ENCODE measurements at regions not wholly inside any gene's neighbourhood (a gene's known extent, or its start where the extent isn't known, plus 50 kb on each side); places are given as distances from the start of the nearest gene placed in this dataset.
A peak's percentile ranks its signal among the peaks of the same experiment; 100 is the strongest.

- H3K27me3 ChIP-seq (ENCODE audit: control insufficient read depth in 1 of 2, insufficient read depth in 2 of 2, low read length in 2 of 2), result peaks cover 0 to 9% of the 10 kb centered on the region in 2 donors
- peak overlapping the region; percentile 68 to 74 for H3K4me3 ChIP-seq (ENCODE audit: low read depth in 1 of 2, low read length in 2 of 2)
- H3K9me3 ChIP-seq (ENCODE audit: control insufficient read depth in 1 of 2, low read length in 2 of 2), result no peaks in the 10 kb centered on the region
- no peaks in the 10 kb centered on the region for H3K36me3 ChIP-seq (ENCODE audit: control insufficient read depth in 1 of 2, insufficient read depth in 2 of 2, low read length in 2 of 2)
- H3K27ac ChIP-seq (ENCODE audit: low read depth, low read length), result no peak overlapping the region
- H3K4me1 ChIP-seq (ENCODE audit: control insufficient read depth in 1 of 2, insufficient read depth in 2 of 2, low read length in 2 of 2), result peaks cover 0 to 7% of the 10 kb centered on the region in 2 donors
- no peak overlapping the region for H3K9ac ChIP-seq (ENCODE audit: low read depth in 1 of 2, low read length in 2 of 2)
Observed at GRCh38 chrX:134172588-134173259, 64.3 kb upstream of the CCDC160 start.

- H3K27ac ChIP-seq (ENCODE audit: low read depth, low read length), result no peak overlapping the region
- peaks cover 0 to 7% of the 10 kb centered on the region in 2 donors for H3K4me1 ChIP-seq (ENCODE audit: control insufficient read depth in 1 of 2, insufficient read depth in 2 of 2, low read length in 2 of 2)
- no peaks in the 10 kb centered on the region for H3K9me3 ChIP-seq (ENCODE audit: control insufficient read depth in 1 of 2, low read length in 2 of 2)
- H3K27me3 ChIP-seq (ENCODE audit: control insufficient read depth in 1 of 2, insufficient read depth in 2 of 2, low read length in 2 of 2), result peaks cover 0 to 9% of the 10 kb centered on the region in 2 donors
- no peaks in the 10 kb centered on the region for H3K36me3 ChIP-seq (ENCODE audit: control insufficient read depth in 1 of 2, insufficient read depth in 2 of 2, low read length in 2 of 2)
- H3K4me3 ChIP-seq (ENCODE audit: low read depth in 1 of 2, low read length in 2 of 2), result peak overlapping the region; percentile 35 to 57
- no peak overlapping the region for H3K9ac ChIP-seq (ENCODE audit: low read depth in 1 of 2, low read length in 2 of 2)
Observed at GRCh38 chrX:134173541-134174272, 63.3 kb upstream of the CCDC160 start.

GRCh38 chrX:134174273-134174660, 62.7 kb upstream of the CCDC160 start:
- no peak overlapping the region for H3K9ac ChIP-seq (ENCODE audit: low read depth in 1 of 2, low read length in 2 of 2)
- H3K27me3 ChIP-seq (ENCODE audit: control insufficient read depth in 1 of 2, insufficient read depth in 2 of 2, low read length in 2 of 2), result peaks cover 0 to 9% of the 10 kb centered on the region in 2 donors
- H3K4me1 ChIP-seq (ENCODE audit: control insufficient read depth in 1 of 2, insufficient read depth in 2 of 2, low read length in 2 of 2), result peaks cover 0 to 7% of the 10 kb centered on the region in 2 donors
- H3K27ac ChIP-seq (ENCODE audit: low read depth, low read length), result no peak overlapping the region
- H3K9me3 ChIP-seq (ENCODE audit: control insufficient read depth in 1 of 2, low read length in 2 of 2), result no peaks in the 10 kb centered on the region
- no peaks in the 10 kb centered on the region for H3K36me3 ChIP-seq (ENCODE audit: control insufficient read depth in 1 of 2, insufficient read depth in 2 of 2, low read length in 2 of 2)
- no peak overlapping the region for H3K4me3 ChIP-seq (ENCODE audit: low read depth in 1 of 2, low read length in 2 of 2)

GRCh38 chrX:134174859-134175258, 62.1 kb upstream of the CCDC160 start:
- Histone ChIP-seq H3K4me3 (ENCODE audit: low read depth in 1 of 2, low read length in 2 of 2) (no peak overlapping the region), H3K27ac (ENCODE audit: low read depth, low read length) (no peak overlapping the region), H3K9ac (ENCODE audit: low read depth in 1 of 2, low read length in 2 of 2) (no peak overlapping the region), H3K36me3 (ENCODE audit: control insufficient read depth in 1 of 2, insufficient read depth in 2 of 2, low read length in 2 of 2) (no peaks in the 10 kb centered on the region), H3K9me3 (ENCODE audit: control insufficient read depth in 1 of 2, low read length in 2 of 2) (no peaks in the 10 kb centered on the region), H3K27me3 (ENCODE audit: control insufficient read depth in 1 of 2, insufficient read depth in 2 of 2, low read length in 2 of 2) (peaks cover 0 to 9% of the 10 kb centered on the region in 2 donors), H3K4me1 (ENCODE audit: control insufficient read depth in 1 of 2, insufficient read depth in 2 of 2, low read length in 2 of 2) (peaks cover 0 to 7% of the 10 kb centered on the region in 2 donors)

- H3K36me3 ChIP-seq (ENCODE audit: control insufficient read depth in 1 of 2, insufficient read depth in 2 of 2, low read length in 2 of 2), result no peaks in the 10 kb centered on the region
- H3K9ac ChIP-seq (ENCODE audit: low read depth in 1 of 2, low read length in 2 of 2), result no peak overlapping the region
- peaks cover 0 to 9% of the 10 kb centered on the region in 2 donors for H3K27me3 ChIP-seq (ENCODE audit: control insufficient read depth in 1 of 2, insufficient read depth in 2 of 2, low read length in 2 of 2)
- H3K4me3 ChIP-seq (ENCODE audit: low read depth in 1 of 2, low read length in 2 of 2), result no peak overlapping the region
- peaks cover 0 to 7% of the 10 kb centered on the region in 2 donors for H3K4me1 ChIP-seq (ENCODE audit: control insufficient read depth in 1 of 2, insufficient read depth in 2 of 2, low read length in 2 of 2)
- H3K27ac ChIP-seq (ENCODE audit: low read depth, low read length), result no peak overlapping the region
- no peaks in the 10 kb centered on the region for H3K9me3 ChIP-seq (ENCODE audit: control insufficient read depth in 1 of 2, low read length in 2 of 2)
Observed at GRCh38 chrX:134177527-134177926, 59.5 kb upstream of the CCDC160 start.

- Histone ChIP-seq H3K27ac (ENCODE audit: low read depth, low read length) (no peak overlapping the region), H3K4me3 (ENCODE audit: low read depth in 1 of 2, low read length in 2 of 2) (no peak overlapping the region), H3K9me3 (ENCODE audit: control insufficient read depth in 1 of 2, low read length in 2 of 2) (no peaks in the 10 kb centered on the region), H3K36me3 (ENCODE audit: control insufficient read depth in 1 of 2, insufficient read depth in 2 of 2, low read length in 2 of 2) (no peaks in the 10 kb centered on the region), H3K9ac (ENCODE audit: low read depth in 1 of 2, low read length in 2 of 2) (no peak overlapping the region), H3K27me3 (ENCODE audit: control insufficient read depth in 1 of 2, insufficient read depth in 2 of 2, low read length in 2 of 2) (no peaks in the 10 kb centered on the region), H3K4me1 (ENCODE audit: control insufficient read depth in 1 of 2, insufficient read depth in 2 of 2, low read length in 2 of 2) (no peaks in the 10 kb centered on the region)
Observed at GRCh38 chrX:134180601-134181274, 56.2 kb upstream of the CCDC160 start.

- no peaks in the 10 kb centered on the region for H3K4me1 ChIP-seq (ENCODE audit: control insufficient read depth in 1 of 2, insufficient read depth in 2 of 2, low read length in 2 of 2)
- H3K4me3 ChIP-seq (ENCODE audit: low read depth in 1 of 2, low read length in 2 of 2), result no peak overlapping the region
- H3K36me3 ChIP-seq (ENCODE audit: control insufficient read depth in 1 of 2, insufficient read depth in 2 of 2, low read length in 2 of 2), result no peaks in the 10 kb centered on the region
- H3K27me3 ChIP-seq (ENCODE audit: control insufficient read depth in 1 of 2, insufficient read depth in 2 of 2, low read length in 2 of 2), result no peaks in the 10 kb centered on the region
- no peak overlapping the region for H3K9ac ChIP-seq (ENCODE audit: low read depth in 1 of 2, low read length in 2 of 2)
- H3K27ac ChIP-seq (ENCODE audit: low read depth, low read length), result no peak overlapping the region
- no peaks in the 10 kb centered on the region for H3K9me3 ChIP-seq (ENCODE audit: control insufficient read depth in 1 of 2, low read length in 2 of 2)
Observed at GRCh38 chrX:134181275-134181660, 55.7 kb upstream of the CCDC160 start.

GRCh38 chrX:134183665-134184064, 53.3 kb upstream of the CCDC160 start:
- H3K9ac ChIP-seq (ENCODE audit: low read depth in 1 of 2, low read length in 2 of 2), result no peak overlapping the region
- no peaks in the 10 kb centered on the region for H3K4me1 ChIP-seq (ENCODE audit: control insufficient read depth in 1 of 2, insufficient read depth in 2 of 2, low read length in 2 of 2)
- no peak overlapping the region for H3K4me3 ChIP-seq (ENCODE audit: low read depth in 1 of 2, low read length in 2 of 2)
- H3K27me3 ChIP-seq (ENCODE audit: control insufficient read depth in 1 of 2, insufficient read depth in 2 of 2, low read length in 2 of 2), result no peaks in the 10 kb centered on the region
- no peaks in the 10 kb centered on the region for H3K9me3 ChIP-seq (ENCODE audit: control insufficient read depth in 1 of 2, low read length in 2 of 2)
- no peaks in the 10 kb centered on the region for H3K36me3 ChIP-seq (ENCODE audit: control insufficient read depth in 1 of 2, insufficient read depth in 2 of 2, low read length in 2 of 2)
- H3K27ac ChIP-seq (ENCODE audit: low read depth, low read length), result no peak overlapping the region

- H3K9ac ChIP-seq (ENCODE audit: low read depth in 1 of 2, low read length in 2 of 2), result no peak overlapping the region
- H3K4me3 ChIP-seq (ENCODE audit: low read depth in 1 of 2, low read length in 2 of 2), result no peak overlapping the region
- H3K9me3 ChIP-seq (ENCODE audit: control insufficient read depth in 1 of 2, low read length in 2 of 2), result no peaks in the 10 kb centered on the region
- H3K4me1 ChIP-seq (ENCODE audit: control insufficient read depth in 1 of 2, insufficient read depth in 2 of 2, low read length in 2 of 2), result no peaks in the 10 kb centered on the region
- no peaks in the 10 kb centered on the region for H3K36me3 ChIP-seq (ENCODE audit: control insufficient read depth in 1 of 2, insufficient read depth in 2 of 2, low read length in 2 of 2)
- H3K27me3 ChIP-seq (ENCODE audit: control insufficient read depth in 1 of 2, insufficient read depth in 2 of 2, low read length in 2 of 2), result no peaks in the 10 kb centered on the region
- H3K27ac ChIP-seq (ENCODE audit: low read depth, low read length), result no peak overlapping the region
Observed at GRCh38 chrX:134184936-134185335, 52.0 kb upstream of the CCDC160 start.
